ENCODE measurements at regions not wholly inside any gene's neighbourhood (a gene's known extent, or its start where the extent isn't known, plus 50 kb on each side); places are given as distances from the start of the nearest gene placed in this dataset.
"Not testable (repeated sequence)": the region's sequence is repeated elsewhere in the genome, so short reads cannot be mapped to it uniquely, and the experiment has no call there.

DNA sequence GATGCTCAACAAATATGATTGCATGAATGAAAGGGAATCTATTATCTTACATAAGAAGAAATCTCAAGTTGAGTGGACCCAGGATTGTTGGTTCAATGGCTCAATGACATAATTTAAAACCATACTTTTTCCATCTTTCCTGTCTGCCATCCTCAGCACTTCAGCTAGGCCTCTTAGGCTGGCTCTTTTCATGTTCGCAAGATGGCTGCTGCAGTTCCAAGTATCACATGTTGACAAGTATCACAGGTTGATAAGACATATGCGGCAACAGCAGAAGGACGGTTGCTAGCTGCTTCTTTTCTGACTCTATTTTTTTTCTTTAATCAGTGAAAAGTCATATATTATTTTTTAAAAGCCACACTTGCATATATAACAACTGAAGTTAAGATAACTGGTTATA is 79.0 kb upstream of the CDK6 start:
- no peaks in the 10 kb centered on the region for H3K4me1 ChIP-seq (ENCODE audit: low read length)
- no peak for DNase-seq
- no peaks in the 10 kb centered on the region for H3K9me2 ChIP-seq (replicated peaks; ENCODE audit: insufficient read depth, low read length)
- H3K9ac ChIP-seq (ENCODE audit: low read length), result no peak overlapping the region
- no peaks in the 10 kb centered on the region for H3K79me2 ChIP-seq (ENCODE audit: low read length)
- no peaks in the 10 kb centered on the region for H3K9me3 ChIP-seq (ENCODE audit: low read length)
- no peak overlapping the region for H3K4me2 ChIP-seq (ENCODE audit: low read depth, low read length, poor library complexity, severe bottlenecking)
- no peak overlapping the region for H2AFZ ChIP-seq (ENCODE audit: low read length)
- no peaks in the 10 kb centered on the region for H3K27me3 ChIP-seq (ENCODE audit: low read length)
- no peak overlapping the region for H3K4me3 ChIP-seq (ENCODE audit: low read length)
- no peak overlapping the region for H3K27ac ChIP-seq (ENCODE audit: low read length)
- H4K20me1 ChIP-seq (ENCODE audit: insufficient read depth, low read depth, low read length), result no peaks in the 10 kb centered on the region
- H3K36me3 ChIP-seq (ENCODE audit: insufficient read depth, low read length), result no peaks in the 10 kb centered on the region

DNA sequence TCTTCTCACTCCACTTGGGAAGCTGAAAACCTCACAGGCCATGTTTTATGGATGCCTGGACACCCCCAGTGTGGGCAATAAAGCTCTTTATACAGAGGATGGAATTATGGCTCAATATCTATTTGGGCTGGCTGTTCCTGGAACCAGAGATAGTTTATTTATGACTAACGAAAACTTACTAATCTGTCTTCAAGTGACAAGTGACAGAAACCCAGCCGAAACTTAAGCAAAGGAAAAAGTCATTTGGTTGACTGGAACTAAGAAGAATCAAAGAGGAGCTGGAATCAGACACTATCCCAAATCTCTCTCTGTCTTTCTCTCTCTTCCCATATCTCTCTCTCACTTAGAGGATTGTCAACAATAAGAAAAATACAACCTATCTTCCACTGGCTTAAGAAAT is 78.3 kb upstream of the CDK6 start:
- Histone ChIP-seq H2AFZ (ENCODE audit: low read length) (no peak overlapping the region), H3K9me2 (replicated peaks; ENCODE audit: insufficient read depth, low read length) (no peaks in the 10 kb centered on the region), H3K4me2 (ENCODE audit: low read depth, low read length, poor library complexity, severe bottlenecking) (no peak overlapping the region), H3K4me3 (ENCODE audit: low read length) (no peak overlapping the region), H4K20me1 (ENCODE audit: insufficient read depth, low read depth, low read length) (no peaks in the 10 kb centered on the region), H3K27ac (ENCODE audit: low read length) (no peak overlapping the region), H3K9me3 (ENCODE audit: low read length) (no peaks in the 10 kb centered on the region), H3K4me1 (ENCODE audit: low read length) (peaks cover 2% of the 10 kb centered on the region), H3K27me3 (ENCODE audit: low read length) (no peaks in the 10 kb centered on the region), H3K36me3 (ENCODE audit: insufficient read depth, low read length) (no peaks in the 10 kb centered on the region), H3K9ac (ENCODE audit: low read length) (no peak overlapping the region), H3K79me2 (ENCODE audit: low read length) (no peaks in the 10 kb centered on the region)
- DNase-seq, result no peak

DNA sequence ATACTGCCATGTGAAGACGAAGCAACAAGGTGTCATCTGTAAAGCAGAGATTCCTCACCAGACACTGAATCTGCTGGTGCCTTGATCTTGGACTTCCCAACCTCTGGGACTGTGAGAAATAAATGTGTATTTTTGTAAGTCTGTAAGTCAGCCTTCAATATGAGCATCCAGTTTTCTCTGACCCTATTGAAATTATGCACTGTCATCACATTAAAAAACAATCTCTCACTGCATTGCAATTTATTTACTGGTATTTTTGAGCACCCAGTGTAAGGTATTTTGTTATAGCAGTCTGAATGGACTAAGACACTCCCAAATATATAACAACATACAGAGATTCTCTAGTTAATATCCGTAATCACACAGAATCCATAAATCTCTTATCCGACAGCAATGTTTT is 77.5 kb upstream of the CDK6 start:
- Histone ChIP-seq H3K4me3 (ENCODE audit: low read length) (no peak overlapping the region), H3K27me3 (ENCODE audit: low read length) (no peaks in the 10 kb centered on the region), H3K9me3 (ENCODE audit: low read length) (no peaks in the 10 kb centered on the region), H3K79me2 (ENCODE audit: low read length) (no peaks in the 10 kb centered on the region), H3K27ac (ENCODE audit: low read length) (no peak overlapping the region), H3K9me2 (replicated peaks; ENCODE audit: insufficient read depth, low read length) (no peaks in the 10 kb centered on the region), H3K36me3 (ENCODE audit: insufficient read depth, low read length) (no peaks in the 10 kb centered on the region), H3K4me2 (ENCODE audit: low read depth, low read length, poor library complexity, severe bottlenecking) (no peak overlapping the region), H4K20me1 (ENCODE audit: insufficient read depth, low read depth, low read length) (no peaks in the 10 kb centered on the region), H3K4me1 (ENCODE audit: low read length) (peaks cover 5% of the 10 kb centered on the region), H2AFZ (ENCODE audit: low read length) (no peak overlapping the region), H3K9ac (ENCODE audit: low read length) (no peak overlapping the region)
- DNase-seq, result no peak

DNA sequence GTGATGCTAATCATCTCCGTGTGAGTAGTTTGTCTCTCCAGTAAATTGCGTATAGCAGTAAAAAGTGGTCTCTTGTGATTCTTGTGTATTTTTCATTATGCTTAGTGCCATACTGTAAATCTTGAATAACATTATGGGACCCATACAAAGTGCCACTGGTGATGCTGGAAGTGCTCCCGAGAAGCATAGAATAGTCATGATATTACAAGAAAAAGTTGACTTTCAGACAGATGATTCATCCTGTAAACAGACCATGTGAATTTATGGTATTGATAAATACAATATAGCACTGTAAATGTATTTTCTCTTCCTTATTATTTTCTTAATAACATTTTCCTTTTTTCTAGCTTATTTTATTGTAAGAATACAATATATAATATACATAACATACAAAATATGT is 74.6 kb upstream of the CDK6 start:
- no peaks in the 10 kb centered on the region for H4K20me1 ChIP-seq (ENCODE audit: insufficient read depth, low read depth, low read length)
- H2AFZ ChIP-seq (ENCODE audit: low read length), result no peak overlapping the region
- H3K9ac ChIP-seq (ENCODE audit: low read length), result no peak overlapping the region
- peaks cover 5% of the 10 kb centered on the region for H3K4me1 ChIP-seq (ENCODE audit: low read length)
- no peaks in the 10 kb centered on the region for H3K9me3 ChIP-seq (ENCODE audit: low read length)
- no peak overlapping the region for H3K4me3 ChIP-seq (ENCODE audit: low read length)
- no peaks in the 10 kb centered on the region for H3K36me3 ChIP-seq (ENCODE audit: insufficient read depth, low read length)
- no peak overlapping the region for H3K4me2 ChIP-seq (ENCODE audit: low read depth, low read length, poor library complexity, severe bottlenecking)
- no peak overlapping the region for H3K27ac ChIP-seq (ENCODE audit: low read length)
- H3K27me3 ChIP-seq (ENCODE audit: low read length), result no peaks in the 10 kb centered on the region
- DNase-seq, result no peak
- no peaks in the 10 kb centered on the region for H3K9me2 ChIP-seq (replicated peaks; ENCODE audit: insufficient read depth, low read length)
- H3K79me2 ChIP-seq (ENCODE audit: low read length), result no peaks in the 10 kb centered on the region

DNA sequence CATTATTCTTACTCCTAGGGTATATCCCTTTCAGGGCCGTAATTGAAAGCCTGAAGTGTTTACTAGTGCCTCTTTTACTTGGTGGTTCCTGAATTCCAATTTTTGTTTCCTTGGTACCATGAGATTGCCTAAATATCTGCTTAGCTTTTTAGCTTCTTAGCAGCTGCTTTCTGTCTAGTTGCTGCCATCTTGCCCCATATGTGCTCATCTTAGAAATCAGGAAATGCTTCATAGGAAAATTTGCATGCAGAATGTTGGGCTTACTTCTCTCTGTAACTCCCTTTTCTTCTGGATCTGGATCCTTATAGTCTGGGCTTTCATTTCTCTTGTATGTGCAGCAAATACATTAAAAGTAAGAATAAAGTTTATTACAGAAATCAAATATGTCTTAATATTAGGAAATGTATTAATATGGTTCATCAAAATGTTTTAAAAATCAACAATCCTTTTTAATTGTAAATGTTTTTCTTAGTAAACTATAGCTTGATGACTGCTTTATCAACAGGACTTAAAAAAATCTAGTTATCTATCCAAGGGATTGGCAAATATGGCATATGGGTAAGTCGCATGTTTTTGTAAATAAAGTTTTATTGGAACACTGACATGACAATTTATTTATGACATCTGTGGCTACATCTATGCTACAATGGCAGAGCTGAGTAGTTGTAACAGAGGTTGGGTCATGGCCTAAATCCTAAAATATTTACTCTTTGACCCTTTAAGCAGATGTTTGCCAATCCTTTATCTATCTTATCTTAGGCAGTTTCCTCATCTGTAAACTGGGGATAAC is 73.5 kb upstream of the CDK6 start:
- Histone ChIP-seq H3K27me3 (ENCODE audit: low read length) (no peaks in the 10 kb centered on the region), H2AFZ (ENCODE audit: low read length) (0 out of 2 replicates have a peak overlapping the region, but pooled peaks have one; percentile 54), H4K20me1 (ENCODE audit: insufficient read depth, low read depth, low read length) (no peaks in the 10 kb centered on the region), H3K79me2 (ENCODE audit: low read length) (no peaks in the 10 kb centered on the region), H3K9me3 (ENCODE audit: low read length) (no peaks in the 10 kb centered on the region), H3K9me2 (replicated peaks; ENCODE audit: insufficient read depth, low read length) (no peaks in the 10 kb centered on the region), H3K27ac (ENCODE audit: low read length) (no peak overlapping the region), H3K36me3 (ENCODE audit: insufficient read depth, low read length) (no peaks in the 10 kb centered on the region), H3K9ac (ENCODE audit: low read length) (no peak overlapping the region), H3K4me2 (ENCODE audit: low read depth, low read length, poor library complexity, severe bottlenecking) (no peak overlapping the region), H3K4me1 (ENCODE audit: low read length) (peaks cover 5% of the 10 kb centered on the region), H3K4me3 (ENCODE audit: low read length) (no peak overlapping the region)
- DNase-seq, result peak; percentile 44

DNA sequence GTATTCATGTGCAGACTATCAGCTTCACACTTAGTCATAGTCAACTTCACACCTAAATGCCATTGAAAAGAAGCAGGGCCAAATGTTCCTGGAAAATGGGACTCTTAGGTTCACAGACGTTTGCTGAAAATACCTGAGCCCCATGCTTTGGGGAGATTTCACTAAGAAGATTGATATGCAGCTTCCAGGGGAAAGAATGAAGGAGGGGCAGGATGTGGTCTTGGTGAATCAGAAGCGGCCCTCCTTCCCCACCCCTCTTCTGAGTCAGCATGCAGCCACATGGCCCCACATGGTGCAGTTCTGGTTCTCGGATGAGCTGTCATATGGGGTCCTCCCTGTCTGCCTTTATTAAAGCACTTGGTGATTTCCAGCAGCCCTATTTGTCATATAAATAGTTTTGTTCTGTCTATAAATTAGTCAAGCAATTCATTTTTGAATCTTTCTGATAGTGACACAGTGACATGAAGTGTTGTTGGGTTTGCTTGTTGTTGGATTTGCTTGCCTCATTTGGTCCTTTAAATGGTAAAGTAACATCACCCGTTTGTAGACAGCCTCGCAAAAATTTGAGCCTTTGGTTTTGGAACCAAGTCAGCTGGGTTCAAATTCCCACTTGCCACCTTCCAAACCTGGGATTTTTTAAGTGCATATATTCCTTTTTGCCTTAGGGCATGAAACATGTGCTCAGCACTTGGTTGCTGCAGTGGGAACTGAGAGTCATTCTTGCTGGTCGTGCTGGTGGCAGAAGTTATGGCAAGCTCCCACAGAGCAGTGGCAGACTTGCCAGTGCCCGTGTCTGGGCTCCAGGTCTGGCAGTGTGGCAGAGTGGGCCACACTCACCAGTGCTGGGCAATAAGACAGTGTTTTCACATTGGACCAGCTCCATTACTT is 68.1 kb upstream of the CDK6 start:
- Histone ChIP-seq H3K27ac (ENCODE audit: low read length) (no peak overlapping the region), H4K20me1 (ENCODE audit: insufficient read depth, low read depth, low read length) (no peaks in the 10 kb centered on the region), H3K79me2 (ENCODE audit: low read length) (no peaks in the 10 kb centered on the region), H2AFZ (ENCODE audit: low read length) (no peak overlapping the region), H3K4me3 (ENCODE audit: low read length) (no peak overlapping the region), H3K27me3 (ENCODE audit: low read length) (no peaks in the 10 kb centered on the region; the same call in 1 of the 2 replicates), H3K9me3 (ENCODE audit: low read length) (no peaks in the 10 kb centered on the region), H3K36me3 (ENCODE audit: insufficient read depth, low read length) (no peaks in the 10 kb centered on the region), H3K4me1 (ENCODE audit: low read length) (peaks cover 1% of the 10 kb centered on the region), H3K9me2 (replicated peaks; ENCODE audit: insufficient read depth, low read length) (no peaks in the 10 kb centered on the region), H3K9ac (ENCODE audit: low read length) (no peak overlapping the region), H3K4me2 (ENCODE audit: low read depth, low read length, poor library complexity, severe bottlenecking) (no peak overlapping the region)
- no peak for DNase-seq

DNA sequence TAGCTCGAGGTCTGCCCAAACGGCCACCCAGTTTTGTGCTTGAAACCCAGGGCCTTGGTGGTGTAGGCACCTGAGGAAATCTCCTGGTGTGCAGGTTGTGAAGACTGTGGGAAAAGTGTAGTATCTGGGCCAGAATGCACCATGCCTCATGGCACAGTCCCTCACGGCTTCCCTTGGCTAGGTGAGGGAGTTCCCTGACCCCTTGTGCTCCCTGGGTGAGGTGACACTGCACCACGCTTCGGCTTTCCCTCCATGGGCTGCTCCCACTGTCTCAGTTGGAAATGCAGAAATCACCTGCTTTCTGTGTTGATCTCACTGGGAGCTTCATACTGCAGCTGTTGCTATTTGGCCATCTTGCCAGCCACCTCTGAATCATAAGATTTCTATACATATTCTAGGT is 62.4 kb upstream of the CDK6 start:
- no peak overlapping the region for H2AFZ ChIP-seq (ENCODE audit: low read length)
- H3K9me2 ChIP-seq (replicated peaks; ENCODE audit: insufficient read depth, low read length), result no peaks in the 10 kb centered on the region
- no peaks in the 10 kb centered on the region for H3K36me3 ChIP-seq (ENCODE audit: insufficient read depth, low read length)
- no peaks in the 10 kb centered on the region for H3K4me1 ChIP-seq (ENCODE audit: low read length)
- DNase-seq, result no peak
- H3K27ac ChIP-seq (ENCODE audit: low read length), result no peak overlapping the region
- H3K4me3 ChIP-seq (ENCODE audit: low read length), result no peak overlapping the region
- no peaks in the 10 kb centered on the region; the same call in 1 of the 2 replicates for H3K27me3 ChIP-seq (ENCODE audit: low read length)
- H3K4me2 ChIP-seq (ENCODE audit: low read depth, low read length, poor library complexity, severe bottlenecking), result no peak overlapping the region
- no peaks in the 10 kb centered on the region for H3K9me3 ChIP-seq (ENCODE audit: low read length)
- H4K20me1 ChIP-seq (ENCODE audit: insufficient read depth, low read depth, low read length), result no peaks in the 10 kb centered on the region
- no peak overlapping the region for H3K9ac ChIP-seq (ENCODE audit: low read length)
- H3K79me2 ChIP-seq (ENCODE audit: low read length), result no peaks in the 10 kb centered on the region

DNA sequence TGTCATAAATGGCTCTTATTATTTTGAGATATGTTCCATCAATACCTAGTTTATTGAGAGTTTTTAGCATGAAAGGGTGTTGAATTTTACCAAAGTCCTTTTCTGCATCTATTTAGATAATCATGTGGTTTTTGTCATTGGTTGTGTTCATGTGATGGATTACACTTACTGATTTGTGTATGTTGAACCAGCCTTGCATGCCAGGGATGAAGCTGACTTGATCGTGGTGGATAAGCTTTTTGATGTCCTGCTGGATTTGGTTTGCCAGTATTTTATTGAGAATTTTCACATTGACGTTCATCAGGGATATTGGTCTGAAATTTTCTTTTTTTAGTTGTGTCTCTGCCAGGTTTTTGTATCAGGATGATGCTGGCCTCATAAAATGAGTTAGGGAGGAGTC is 58.5 kb upstream of the CDK6 start:
- H3K36me3 ChIP-seq (ENCODE audit: insufficient read depth, low read length); H3K9ac ChIP-seq (ENCODE audit: low read length); H3K4me1 ChIP-seq (ENCODE audit: low read length); H4K20me1 ChIP-seq (ENCODE audit: insufficient read depth, low read depth, low read length); H3K27me3 ChIP-seq (ENCODE audit: low read length); DNase-seq; H3K79me2 ChIP-seq (ENCODE audit: low read length); H3K9me3 ChIP-seq (ENCODE audit: low read length); H3K9me2 ChIP-seq (replicated peaks; ENCODE audit: insufficient read depth, low read length); H3K4me3 ChIP-seq (ENCODE audit: low read length); H3K4me2 ChIP-seq (ENCODE audit: low read depth, low read length, poor library complexity, severe bottlenecking); H2AFZ ChIP-seq (ENCODE audit: low read length); H3K27ac ChIP-seq (ENCODE audit: low read length): not testable (repeated sequence)

All from Karpas-422 (cell line).